Ascending aorta (tissue), 2 donors: ENCODE measurements at regions not wholly inside any gene's neighbourhood (a gene's known extent, or its start where the extent isn't known, plus 50 kb on each side); places are given as distances from the start of the nearest gene placed in this dataset.

ENCODE experiments used
- DNase-seq, 2 donors: peaks; one replicate each; pipeline ENCODE4 v3.0.0-alpha.2; 2019; ENCODE audit warnings: low spot score in 2 of 2
- H3K27ac ChIP-seq, 2 donors: fragments of 200-600 bp; sonication (generic); one replicate each; pipeline ENCODE4 v1.5.1; 2016 to 2017; ENCODE audit warnings: mild to moderate bottlenecking in 1 of 2
- H3K27me3 ChIP-seq: fragments of 200-600 bp; sonication (generic); one replicate; pipeline ENCODE4 v1.5.1; 2017
- H3K36me3 ChIP-seq, 2 donors: fragments of 200-600 bp; sonication (generic); one replicate each; pipeline ENCODE4 v1.5.1; 2016
- H3K4me1 ChIP-seq, 2 donors: fragments of 200-600 bp; sonication (generic); one replicate each; pipeline ENCODE4 v1.5.1; 2016 to 2017; ENCODE audit warnings: mild to moderate bottlenecking in 1 of 2
- H3K4me3 ChIP-seq, 2 donors: fragments of 200-600 bp; sonication (generic); one replicate each; pipeline ENCODE4 v1.5.1; 2016 to 2017; ENCODE audit warnings: mild to moderate bottlenecking in 1 of 2
- H3K9me3 ChIP-seq, 2 donors: fragments of 200-600 bp; sonication (generic); one replicate each; pipeline ENCODE4 v1.5.1; 2016
- CTCF ChIP-seq, 3 experiments: fragments of 200-600 bp in 2 of 3; fragments of 450-650 bp in 1 of 3; sonication (generic) in 2 of 3; IDR thresholded peaks; one replicate each; pipeline ENCODE4 v1.5.1; 2016 to 2019; ENCODE audit warnings: antibody characterized with exemption in 3 of 3, mild to moderate bottlenecking in 1 of 3, moderate library complexity in 1 of 3
- intact Hi-C: fragments of 100-400 bp; cut with DNase I; formaldehyde crosslinking; loops from one replicate; pipeline ENCODE4 v1.15.1; 2023

GRCh38 chr14:61184112-61184511, 97.0 kb downstream of the TMEM30B start:
- Histone ChIP-seq H3K9me3 (no peaks in the 10 kb centered on the region), H3K27me3 (no peaks in the 10 kb centered on the region), H3K4me3 (no peak overlapping the region), H3K4me1 (peaks cover 8 to 24% of the 10 kb centered on the region in 2 donors), H3K27ac (peak overlapping the region; percentile 36 to 60), H3K36me3 (no peaks in the 10 kb centered on the region)
- TF ChIP-seq CTCF (IDR thresholded peaks at IDR 0.05) = no peak
- intact Hi-C loops = no loop called here
- DNase-seq = no peak

GRCh38 chr14:61183196-61183885, 97.8 kb downstream of the TMEM30B start:
- Histone ChIP-seq H3K4me1 (peaks cover 8 to 29% of the 10 kb centered on the region in 2 donors), H3K27me3 (no peaks in the 10 kb centered on the region), H3K36me3 (no peaks in the 10 kb centered on the region), H3K9me3 (no peaks in the 10 kb centered on the region), H3K27ac (peak overlapping the region; percentile 36 to 60), H3K4me3 (no peak overlapping the region)
- TF ChIP-seq CTCF (IDR thresholded peaks at IDR 0.05) = no peak
- intact Hi-C loops = no loop called here
- no peak for DNase-seq

- no peaks in the 10 kb centered on the region for H3K36me3 ChIP-seq
- no peak for DNase-seq
- intact Hi-C loops = loop anchor here (2.0 kb wide), 2 partner anchors 27 to 77 kb away; no protein-coding TSS in a partner anchor
Measured at GRCh38 chr14:61179796-61180398, 101.2 kb downstream of the TMEM30B start.

GRCh38 chr14:61179061-61179690, 102.0 kb downstream of the TMEM30B start:
- Histone ChIP-seq H3K4me1 (peaks cover 0 to 14% of the 10 kb centered on the region in 2 donors), H3K27ac (peak overlapping the region; percentile 35 to 64), H3K4me3 (no peak overlapping the region), H3K9me3 (no peaks in the 10 kb centered on the region), H3K36me3 (no peaks in the 10 kb centered on the region), H3K27me3 (no peaks in the 10 kb centered on the region)
- TF ChIP-seq CTCF (IDR thresholded peaks at IDR 0.05) = no peak
- no peak for DNase-seq
- intact Hi-C loops = loop anchor here (2.0 kb wide), 2 partner anchors 26 to 76 kb away; no protein-coding TSS in a partner anchor

More at GRCh38 chr14:61179796-61180398, 101.2 kb downstream of the TMEM30B start:
- TF ChIP-seq CTCF (IDR thresholded peaks at IDR 0.05) = no peak
- peaks cover 0 to 17% of the 10 kb centered on the region in 2 donors for H3K4me1 ChIP-seq
- H3K9me3 ChIP-seq = no peaks in the 10 kb centered on the region
- H3K4me3 ChIP-seq = no peak overlapping the region
- no peaks in the 10 kb centered on the region for H3K27me3 ChIP-seq
- H3K27ac ChIP-seq = peak overlapping the region; percentile 35 to 64

- intact Hi-C loops = loop anchor here (2.0 kb wide), 2 partner anchors 26 to 76 kb away; no protein-coding TSS in a partner anchor
- Histone ChIP-seq H3K27me3 (no peaks in the 10 kb centered on the region), H3K9me3 (no peaks in the 10 kb centered on the region), H3K4me1 (peaks cover 0 to 9% of the 10 kb centered on the region in 2 donors), H3K4me3 (no peak overlapping the region), H3K27ac (peak overlapping the region; percentile 35 to 64), H3K36me3 (no peaks in the 10 kb centered on the region)
- DNase-seq = peak; percentile 33 to 80
- no peak for TF ChIP-seq CTCF (IDR thresholded peaks at IDR 0.05)
Measured at GRCh38 chr14:61178226-61179060, 102.7 kb downstream of the TMEM30B start.
